OCI-LY3 (cell line): ENCODE measurements at regions not wholly inside any gene's neighbourhood (a gene's known extent, or its start where the extent isn't known, plus 50 kb on each side); places are given as distances from the start of the nearest gene placed in this dataset.

Experiments used
- CTCF ChIP-seq: fragments of 200-600, 300-600 bp; sonication (generic); IDR thresholded peaks from 2 replicates; pipeline ENCODE4 v1.5.1; 2014; ENCODE audit warnings: antibody characterized with exemption, low read length, low read depth
- EZH2phosphoT487 ChIP-seq: fragments of 200-600 bp; shearing (Covaris generic); IDR thresholded peaks from 2 replicates; pipeline ENCODE4 v1.6.1; 2018; ENCODE audit warnings: antibody characterized with exemption, mixed run types, low read depth

DNA sequence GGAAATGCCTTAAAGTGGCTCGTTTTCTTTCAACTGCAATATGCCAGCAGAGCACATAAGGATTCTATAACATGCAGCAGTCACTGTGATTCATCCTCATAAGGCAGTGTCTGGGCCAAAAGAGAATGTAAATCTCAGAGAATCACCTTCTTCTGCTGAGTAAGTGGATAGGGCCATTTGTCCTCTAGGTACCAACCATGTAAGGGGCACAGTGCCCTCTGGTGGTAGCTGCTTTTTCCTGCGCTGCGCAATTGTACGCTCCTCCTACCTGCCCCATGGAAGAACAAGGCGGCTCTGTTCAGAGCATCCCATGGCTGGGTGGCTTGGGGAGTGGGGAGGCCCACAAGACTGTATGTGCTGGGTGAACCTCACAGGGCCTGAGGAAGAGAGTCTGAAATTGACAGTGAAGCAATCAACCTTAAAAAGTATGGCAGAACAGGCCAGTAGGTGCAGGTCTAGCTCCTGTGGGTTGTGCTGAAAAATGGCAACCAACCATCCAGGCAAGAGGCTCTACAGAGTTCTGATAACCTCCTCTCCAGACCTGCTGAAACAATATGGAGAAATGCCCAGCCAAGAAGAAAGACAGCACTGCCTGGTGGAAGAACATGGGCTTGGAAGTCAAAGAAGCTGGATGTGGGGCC lies 78.6 kb upstream of the C10orf90 start:
- peak; percentile 56 for TF ChIP-seq CTCF
- no peak for TF ChIP-seq EZH2phosphoT487
